Tibial nerve (tissue), 4 donors: ENCODE measurements at regions not wholly inside any gene's neighbourhood (a gene's known extent, or its start where the extent isn't known, plus 50 kb on each side); places are given as distances from the start of the nearest gene placed in this dataset.

Experiments used
- EP300 ChIP-seq, 2 donors: sonication (generic); formaldehyde crosslinking; IDR thresholded peaks; one replicate each; pipeline ENCODE4 v1.6.1; 2017; ENCODE audit warnings: antibody characterized with exemption in 2 of 2, mild to moderate bottlenecking in 1 of 2
- POLR2A ChIP-seq, 2 donors: fragments of 450-650 bp; IDR thresholded peaks; one replicate each; pipeline ENCODE4 v1.6.1; 2017; ENCODE audit warnings: antibody characterized with exemption in 2 of 2, mild to moderate bottlenecking in 2 of 2, moderate library complexity in 2 of 2
- TF ChIP-seq, protein P1 (sequence below), 5 experiments: fragments of 200-600 bp in 3 of 5; fragments of 450-650 bp in 2 of 5; sonication (generic) in 3 of 5; IDR thresholded peaks; one replicate each; pipeline ENCODE4 v1.5.1; 2016 to 2019; ENCODE audit warnings: antibody characterized with exemption in 5 of 5, mild to moderate bottlenecking in 3 of 5, moderate library complexity in 2 of 5

- TF ChIP-seq POLR2A (IDR thresholded peaks at IDR 0.05) (no peak), EP300 (IDR thresholded peaks at IDR 0.05) (no peak)
- TF ChIP-seq, protein P1, sequence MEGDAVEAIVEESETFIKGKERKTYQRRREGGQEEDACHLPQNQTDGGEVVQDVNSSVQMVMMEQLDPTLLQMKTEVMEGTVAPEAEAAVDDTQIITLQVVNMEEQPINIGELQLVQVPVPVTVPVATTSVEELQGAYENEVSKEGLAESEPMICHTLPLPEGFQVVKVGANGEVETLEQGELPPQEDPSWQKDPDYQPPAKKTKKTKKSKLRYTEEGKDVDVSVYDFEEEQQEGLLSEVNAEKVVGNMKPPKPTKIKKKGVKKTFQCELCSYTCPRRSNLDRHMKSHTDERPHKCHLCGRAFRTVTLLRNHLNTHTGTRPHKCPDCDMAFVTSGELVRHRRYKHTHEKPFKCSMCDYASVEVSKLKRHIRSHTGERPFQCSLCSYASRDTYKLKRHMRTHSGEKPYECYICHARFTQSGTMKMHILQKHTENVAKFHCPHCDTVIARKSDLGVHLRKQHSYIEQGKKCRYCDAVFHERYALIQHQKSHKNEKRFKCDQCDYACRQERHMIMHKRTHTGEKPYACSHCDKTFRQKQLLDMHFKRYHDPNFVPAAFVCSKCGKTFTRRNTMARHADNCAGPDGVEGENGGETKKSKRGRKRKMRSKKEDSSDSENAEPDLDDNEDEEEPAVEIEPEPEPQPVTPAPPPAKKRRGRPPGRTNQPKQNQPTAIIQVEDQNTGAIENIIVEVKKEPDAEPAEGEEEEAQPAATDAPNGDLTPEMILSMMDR (IDR thresholded peaks at IDR 0.05) = no peak
Measured at GRCh38 chrX:120768681-120769080, 107.0 kb downstream of the CT47B1 start.
